Tongue (tissue), 1 donor: ENCODE measurements at regions not wholly inside any gene's neighbourhood (a gene's known extent, or its start where the extent isn't known, plus 50 kb on each side); places are given as distances from the start of the nearest gene placed in this dataset.
A peak's percentile ranks its signal among the peaks of the same experiment; 100 is the strongest.

Source experiments
- DNase-seq: peaks from one replicate; pipeline ENCODE4 v3.0.0-alpha.2; 2015

DNA sequence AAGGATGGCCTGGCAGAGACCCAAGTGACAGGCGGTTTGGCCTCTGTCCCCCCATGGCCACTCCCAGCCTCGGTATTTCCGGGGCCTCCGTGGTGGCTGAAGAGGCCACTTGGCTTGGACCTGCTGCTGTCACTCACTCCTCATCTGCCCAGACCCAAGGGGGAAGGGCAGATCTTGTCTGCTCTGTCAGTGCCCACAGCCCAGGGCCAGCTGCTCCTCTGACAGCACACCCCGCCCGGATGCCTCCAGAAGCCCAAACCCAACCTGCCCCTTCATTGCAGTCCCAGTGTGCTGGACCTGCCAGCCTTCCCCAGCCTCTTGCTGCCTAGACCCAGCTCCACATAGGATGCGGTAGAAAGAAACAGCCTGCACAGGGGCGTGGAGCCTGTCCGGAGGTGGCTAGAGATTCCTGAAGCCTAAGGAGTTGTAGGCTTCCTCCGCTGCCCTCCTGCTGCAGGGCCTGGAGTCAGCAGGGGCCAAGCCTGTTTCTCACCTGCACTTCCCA, 52.0 kb downstream of the MAGEF1 start:
- peak; percentile 96 for DNase-seq

DNA sequence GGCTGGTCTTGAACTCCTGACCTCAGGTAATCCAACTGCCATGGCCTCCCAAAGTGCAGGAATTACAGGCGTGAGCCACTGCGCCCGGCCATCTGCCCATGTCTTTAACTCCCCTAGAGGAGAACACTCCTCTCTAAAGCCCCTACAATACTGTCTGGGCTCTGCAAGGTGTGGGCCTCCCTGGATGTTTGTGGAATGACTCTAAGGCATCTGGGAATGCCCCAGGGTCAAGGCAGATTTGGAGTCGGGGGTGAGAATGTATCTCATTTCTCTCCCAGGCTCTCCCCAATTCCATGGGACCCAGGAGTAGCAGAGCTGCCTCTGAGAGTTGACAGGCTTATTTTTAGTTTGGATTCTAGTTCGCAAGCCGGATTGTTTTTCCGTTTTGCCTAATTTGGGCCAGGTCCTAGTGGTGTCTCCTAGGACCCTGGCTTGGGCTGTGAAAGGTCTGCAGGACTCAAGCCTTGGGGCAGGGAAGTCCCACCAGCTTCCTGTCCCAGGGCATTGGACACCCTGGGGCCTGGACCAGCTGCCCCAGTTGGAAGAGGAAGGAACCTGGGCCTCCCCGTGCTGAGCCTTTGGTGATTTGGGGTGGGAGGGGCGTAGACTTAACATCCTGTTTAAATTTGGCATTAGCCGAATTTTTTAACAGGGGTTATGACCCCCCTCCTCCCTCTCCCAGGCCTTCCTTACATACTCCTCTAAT, 53.5 kb downstream of the MAGEF1 start:
- DNase-seq, result peak; percentile 67

DNA sequence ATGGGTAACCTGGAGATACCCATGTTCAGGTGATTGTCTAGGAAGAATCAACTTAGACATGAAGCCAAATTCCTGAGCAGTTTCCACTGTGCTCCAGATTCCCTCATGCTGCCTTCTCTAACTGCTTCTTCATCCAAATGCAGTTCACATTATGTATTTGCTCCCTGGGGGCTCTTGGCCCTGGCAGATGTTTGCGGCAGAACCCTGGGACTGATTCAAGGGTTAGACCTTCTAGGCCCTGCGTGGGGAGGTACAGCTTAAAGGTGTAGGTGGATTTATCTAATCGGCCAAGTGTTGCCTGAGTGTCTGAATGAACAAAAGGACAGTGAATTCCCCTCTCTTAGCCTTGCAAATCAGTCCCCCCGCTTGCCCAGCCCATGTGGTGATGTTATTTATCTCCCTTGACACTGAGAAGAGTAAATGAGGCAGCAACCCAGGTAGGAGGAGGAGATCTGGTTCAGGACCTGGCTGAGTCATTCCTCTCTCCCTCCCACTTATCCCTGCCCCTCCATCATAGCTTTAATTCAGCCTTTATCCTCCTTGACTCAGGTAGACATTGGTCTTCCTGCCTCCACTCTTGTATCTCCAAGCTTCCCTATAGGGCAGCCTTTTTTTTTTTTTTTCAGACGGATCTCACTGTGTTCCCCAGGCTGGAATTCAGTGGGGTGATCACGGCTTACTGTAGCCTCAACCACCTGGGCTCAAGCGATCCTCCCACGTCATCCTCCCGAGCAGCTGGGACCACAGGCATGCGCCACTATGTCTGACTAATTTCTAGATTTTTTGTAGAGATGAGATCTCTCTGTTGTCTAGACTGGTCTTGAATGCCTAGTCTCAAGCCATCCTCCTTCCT, 54.8 kb downstream of the MAGEF1 start:
- DNase-seq, result no peak

DNA sequence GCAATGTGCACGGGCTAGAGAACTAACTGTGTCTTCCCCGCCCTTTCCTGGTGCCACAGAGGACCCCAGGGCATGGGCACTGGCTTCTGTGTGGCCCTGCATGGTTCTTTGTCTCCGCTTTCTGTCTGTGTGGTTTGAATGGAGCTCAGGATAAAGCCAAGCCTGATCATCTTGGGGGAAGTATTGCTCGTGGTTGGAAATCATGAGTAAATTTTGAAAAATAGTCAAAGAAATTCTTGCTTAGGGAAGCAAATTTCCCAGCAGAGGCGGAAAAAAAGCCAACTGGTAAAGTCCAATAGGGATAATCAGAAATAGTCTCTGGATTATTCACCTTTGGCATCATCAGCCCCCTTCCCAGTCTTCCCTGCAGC, 55.4 kb downstream of the MAGEF1 start:
- DNase-seq, result no peak

DNA sequence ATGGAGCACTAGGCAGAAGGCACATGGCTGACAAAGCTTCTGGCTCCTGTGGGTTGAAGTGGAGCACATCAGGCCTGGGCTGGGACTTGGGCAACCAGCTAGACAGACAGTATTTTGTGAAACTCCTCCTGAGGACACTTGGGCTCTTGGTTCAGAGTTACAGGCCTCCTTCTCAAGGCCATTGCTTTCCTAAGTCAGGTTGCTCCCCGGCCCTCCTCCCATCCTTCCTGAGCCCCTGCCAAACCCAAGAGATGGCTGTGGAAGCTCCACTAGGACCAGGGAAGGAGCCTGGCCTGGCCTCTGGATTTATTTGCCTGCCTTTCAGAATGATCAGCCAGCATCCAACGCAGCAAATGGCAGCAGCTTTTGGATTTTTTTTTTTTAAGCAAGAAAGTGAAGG, 56.3 kb downstream of the MAGEF1 start:
- no peak for DNase-seq

DNA sequence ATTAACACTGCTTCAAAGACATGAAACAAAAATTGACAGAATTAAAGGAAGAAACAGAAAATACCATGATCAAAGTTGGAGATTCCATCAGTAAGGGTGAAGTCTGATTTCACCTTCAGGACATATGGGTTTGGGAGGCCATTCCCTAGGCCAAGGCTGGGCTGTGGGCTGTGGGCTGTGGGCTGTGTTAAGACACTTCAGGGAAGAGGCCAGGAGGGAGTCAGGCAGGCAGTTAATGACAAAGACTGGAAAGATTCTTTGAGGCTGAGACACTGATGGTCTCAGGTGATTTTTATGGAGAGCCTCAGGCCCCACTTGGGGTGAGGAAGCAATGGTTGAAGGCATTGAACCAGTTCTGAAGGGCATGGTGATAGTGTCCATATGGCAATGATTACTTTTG, 57.5 kb downstream of the MAGEF1 start:
- no peak for DNase-seq

DNA sequence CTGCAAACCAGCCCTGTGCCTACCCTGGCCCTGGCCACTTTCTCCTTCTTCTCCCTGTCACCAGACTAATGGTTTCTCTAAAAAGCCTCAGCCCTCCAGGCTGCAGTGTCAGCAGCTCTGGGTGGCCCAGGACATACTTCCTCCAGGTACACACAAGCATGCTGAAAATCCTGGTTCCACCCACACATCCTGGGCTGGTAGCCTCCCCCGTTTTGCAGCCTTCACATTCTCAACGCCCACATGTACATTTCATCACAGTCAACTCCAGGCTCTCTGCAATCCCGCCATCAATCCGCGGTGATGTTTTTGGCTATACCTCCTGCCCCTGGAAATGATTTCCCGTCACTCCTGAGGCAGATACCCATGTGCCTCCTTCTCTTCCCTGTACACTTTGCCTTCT, 59.4 kb downstream of the MAGEF1 start:
- no peak for DNase-seq

DNA sequence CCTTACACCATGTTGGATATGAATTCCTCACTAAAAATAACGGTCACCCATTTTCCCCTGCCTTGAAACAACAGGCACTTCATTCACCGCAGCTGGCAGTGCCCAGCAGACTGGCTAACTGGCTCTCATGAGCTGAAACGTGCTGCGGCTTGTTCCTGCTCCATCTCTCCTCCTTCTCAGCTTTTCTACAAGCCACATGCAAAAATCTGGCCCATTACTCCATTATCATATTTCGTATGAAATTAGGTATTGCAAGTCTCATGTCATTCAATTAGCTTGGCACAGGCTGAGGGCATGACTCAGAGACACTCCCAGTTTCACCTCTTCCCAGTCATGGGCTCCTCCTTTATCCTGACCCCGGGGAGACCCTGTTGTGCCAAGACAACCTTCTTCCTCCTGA, 60.0 kb downstream of the MAGEF1 start:
- peak; percentile 74 for DNase-seq

DNA sequence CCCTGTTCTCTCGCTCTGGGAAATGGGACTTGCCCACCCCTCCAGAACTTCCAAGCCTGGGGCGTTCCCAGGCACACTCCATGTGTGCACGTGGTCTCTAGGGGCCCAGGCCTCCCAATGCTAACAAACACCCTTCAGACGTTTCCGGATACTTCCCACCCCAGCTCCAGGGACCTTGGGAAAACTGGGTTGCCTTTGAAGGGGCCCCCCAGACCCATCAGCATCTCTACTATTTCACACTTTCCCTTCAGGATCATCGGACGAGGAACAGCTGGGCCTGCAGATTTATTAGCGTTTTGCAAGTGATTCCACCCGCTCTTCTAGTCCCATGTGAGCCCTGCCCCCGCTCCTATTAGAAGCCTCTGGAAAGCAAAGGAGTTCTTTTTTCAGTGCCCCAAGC, 63.2 kb downstream of the MAGEF1 start:
- DNase-seq, result peak; percentile 74

DNA sequence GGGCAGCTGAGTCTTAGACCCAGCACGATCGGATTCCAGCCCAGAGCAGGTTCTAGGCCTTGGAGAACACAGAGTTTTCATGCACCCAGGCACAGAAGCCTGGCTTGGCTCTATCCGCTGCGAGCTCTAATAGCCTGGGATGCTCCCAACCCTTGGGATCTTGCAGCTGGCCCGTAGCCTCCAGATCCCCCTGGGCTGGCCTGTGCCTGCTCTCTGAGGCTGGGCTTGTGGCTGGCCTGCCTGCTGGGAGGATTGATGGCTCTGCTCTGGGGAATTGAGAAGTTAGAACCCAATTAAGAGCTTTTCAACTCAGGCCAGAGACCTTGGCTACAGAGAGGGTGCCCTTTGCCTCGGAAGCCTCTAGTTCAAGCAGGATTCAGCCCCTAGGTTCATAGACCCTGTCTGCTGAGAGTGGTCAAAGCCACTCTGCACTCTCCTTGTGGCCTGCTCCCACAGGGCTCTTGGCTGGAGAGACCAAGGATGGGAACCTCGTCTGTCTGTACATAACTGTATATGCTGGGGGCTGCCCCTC, 64.4 kb downstream of the MAGEF1 start:
- no peak for DNase-seq

DNA sequence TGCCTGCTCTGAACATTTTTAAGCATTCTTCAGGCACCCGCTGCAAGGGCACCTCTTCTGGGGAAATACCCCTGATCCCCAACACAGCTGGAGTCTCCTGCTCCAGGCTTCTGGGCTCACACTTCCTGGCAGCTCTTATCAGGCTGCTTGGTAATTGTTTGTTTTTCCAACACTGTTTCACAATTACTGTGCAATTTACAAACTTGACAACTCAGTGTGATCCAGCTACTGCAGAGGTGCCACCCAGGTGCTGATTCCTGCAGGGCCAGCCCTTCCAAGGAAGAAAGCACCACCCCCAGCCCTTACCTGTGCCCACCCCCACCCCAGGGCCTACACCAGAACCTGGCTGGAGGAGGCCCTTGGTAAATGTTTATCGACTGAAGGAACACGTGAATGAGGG, 66.5 kb downstream of the MAGEF1 start:
- no peak for DNase-seq

DNA sequence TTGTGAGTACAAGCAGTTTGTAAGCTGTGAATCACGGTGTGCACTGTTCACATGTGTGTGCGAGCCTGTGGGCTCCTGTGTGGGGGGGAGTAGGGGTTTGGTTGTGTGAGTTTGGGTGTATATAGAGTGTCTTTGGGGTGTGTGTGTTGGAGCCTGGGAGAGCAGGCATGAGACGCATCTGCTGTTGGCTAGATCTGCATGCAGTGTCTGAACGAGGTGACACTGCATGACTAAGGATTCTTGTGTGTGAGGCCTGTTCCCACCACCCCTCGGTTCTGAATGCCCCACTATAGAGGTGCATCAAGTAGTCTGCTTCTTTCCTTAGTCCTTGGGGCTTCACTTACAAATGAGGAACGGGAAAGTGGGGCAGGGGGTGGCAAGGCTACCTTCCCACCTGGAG, 68.4 kb downstream of the MAGEF1 start:
- no peak for DNase-seq

DNA sequence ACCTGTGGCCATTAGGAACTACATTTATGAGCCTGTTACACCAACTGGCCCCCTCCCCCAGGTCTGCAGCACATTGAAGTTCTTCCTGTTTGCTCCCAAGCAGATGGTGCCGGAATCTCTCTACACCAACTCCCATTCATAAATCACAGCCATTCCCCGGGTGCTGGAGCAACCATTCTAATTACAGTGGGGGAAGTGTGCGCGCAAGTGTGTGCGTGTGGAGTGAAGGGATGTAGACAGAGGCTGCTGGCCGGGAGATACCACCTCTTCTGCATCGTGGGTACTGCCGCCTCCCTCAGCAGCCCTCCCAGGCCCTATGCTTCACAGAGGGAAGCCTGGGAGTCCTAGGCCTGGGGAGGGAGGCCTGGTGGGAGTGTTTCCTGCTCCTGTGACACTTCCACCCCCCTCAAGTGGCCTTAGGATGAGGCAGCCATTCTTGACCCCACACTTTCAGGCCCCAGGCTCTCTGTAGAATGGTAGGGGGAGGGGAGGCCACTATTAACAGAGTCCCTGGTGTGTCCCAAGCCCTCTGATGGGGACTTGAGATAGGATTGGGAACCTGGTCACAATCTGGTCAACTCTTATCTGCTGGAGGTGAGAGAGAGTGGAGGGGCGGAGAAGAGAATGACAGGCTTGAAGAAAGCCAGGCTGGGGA, 69.1 kb downstream of the MAGEF1 start:
- no peak for DNase-seq

DNA sequence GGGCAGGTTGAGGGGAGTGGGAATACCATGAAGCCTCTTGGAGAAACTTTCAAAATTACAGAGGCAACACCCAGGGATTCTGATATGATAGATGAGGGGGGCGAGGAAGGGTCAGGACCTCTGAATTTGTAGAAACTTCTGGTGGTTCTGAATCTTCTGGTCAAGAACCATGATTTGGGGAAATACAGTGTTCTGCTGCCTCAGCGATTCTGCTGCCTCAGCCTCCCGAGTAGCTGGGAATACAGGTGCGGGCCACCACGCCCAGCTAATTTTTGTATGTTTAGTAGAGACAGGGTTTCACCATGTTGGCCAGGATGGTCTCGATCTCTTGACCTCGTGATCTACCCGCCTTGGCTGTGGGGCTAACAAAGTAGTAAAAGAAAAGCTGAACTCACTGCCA, 70.4 kb downstream of the MAGEF1 start:
- DNase-seq, result no peak

DNA sequence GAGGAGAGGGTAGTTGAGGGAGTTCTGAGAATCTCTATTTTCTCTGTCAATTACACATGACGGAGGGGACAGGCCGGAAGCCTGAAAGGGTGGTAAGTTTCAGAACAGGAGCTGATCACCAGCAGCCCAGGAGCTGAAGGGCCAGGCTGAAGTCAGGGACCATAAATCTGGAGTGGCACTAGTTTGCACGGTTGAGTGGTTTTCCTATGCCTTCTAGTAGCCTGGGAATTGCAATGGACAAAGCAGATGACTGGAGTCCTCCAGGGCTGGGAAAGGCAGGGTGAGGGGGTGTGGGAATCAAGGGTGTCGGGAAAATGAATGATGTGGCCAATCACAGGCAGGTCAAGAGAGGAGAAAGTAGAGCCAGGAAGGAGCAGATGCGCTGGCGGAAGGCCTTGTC, 72.5 kb downstream of the MAGEF1 start:
- DNase-seq, result no peak

DNA sequence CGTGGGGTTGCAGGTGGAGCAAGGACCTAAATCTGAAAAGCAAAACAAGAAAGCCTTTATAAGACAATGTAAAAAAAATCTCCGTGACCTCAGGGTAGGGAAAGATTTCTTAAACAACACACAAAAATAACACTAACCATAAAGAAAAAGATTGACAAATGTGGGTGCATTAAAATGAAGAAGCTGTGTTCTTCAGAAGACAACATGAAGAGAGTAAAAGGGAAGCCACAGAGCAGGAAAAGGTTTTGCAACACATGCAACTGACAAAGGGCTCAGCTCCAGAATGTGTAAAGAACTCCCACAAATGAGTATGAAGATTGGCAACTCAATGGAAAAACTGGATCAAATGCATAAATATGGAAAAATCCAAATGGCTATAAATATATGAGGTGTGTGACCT, 74.2 kb downstream of the MAGEF1 start:
- no peak for DNase-seq

DNA sequence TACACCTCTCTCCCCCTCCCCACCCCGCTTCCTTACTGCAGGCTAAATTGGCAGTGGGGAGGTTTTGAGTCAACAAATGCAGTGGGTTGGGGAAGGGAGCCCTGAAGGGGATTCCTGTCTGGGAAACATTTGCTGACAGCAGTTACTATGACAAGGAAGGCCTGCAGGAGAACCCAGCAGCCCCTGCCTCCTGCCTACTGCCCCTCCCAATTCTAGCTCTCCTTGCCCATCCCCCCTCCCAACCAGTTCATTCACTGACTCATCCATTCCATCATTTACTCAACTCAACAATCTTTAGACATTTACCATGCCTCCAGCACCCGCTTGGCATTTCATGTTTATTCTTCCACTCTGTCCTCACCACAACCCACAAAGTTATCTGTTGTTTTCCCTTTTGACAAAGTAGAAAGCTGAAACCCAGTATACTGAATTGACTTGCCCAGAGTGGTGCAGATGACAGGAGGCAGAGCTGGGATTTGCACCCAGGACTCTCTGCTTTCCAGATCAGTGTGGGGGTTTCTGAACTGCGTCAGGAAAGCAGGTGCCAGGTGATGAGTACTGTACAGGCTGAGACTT, 75.0 kb downstream of the MAGEF1 start:
- peak; percentile 74 for DNase-seq

DNA sequence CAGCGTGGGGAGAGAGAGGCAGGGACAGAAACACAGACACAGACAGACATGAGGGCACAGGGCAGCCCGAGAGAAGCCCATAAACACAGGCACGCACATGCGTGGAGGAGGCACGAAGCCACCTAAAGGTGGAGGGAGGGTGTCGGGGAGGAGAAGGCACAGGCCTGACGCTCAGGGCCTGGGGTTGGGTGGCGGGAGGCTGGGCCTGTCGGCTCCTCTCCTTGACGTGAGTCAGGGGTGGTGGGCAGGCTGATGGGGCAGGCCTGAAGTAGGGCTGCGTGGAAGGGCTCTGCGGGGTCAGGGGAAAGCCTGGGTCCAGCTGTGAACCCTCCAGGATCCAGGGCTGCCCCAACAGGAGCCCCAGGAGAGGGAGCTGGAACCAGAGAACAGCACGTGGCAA, 74.2 kb downstream of the EPHB3 start:
- no peak for DNase-seq

DNA sequence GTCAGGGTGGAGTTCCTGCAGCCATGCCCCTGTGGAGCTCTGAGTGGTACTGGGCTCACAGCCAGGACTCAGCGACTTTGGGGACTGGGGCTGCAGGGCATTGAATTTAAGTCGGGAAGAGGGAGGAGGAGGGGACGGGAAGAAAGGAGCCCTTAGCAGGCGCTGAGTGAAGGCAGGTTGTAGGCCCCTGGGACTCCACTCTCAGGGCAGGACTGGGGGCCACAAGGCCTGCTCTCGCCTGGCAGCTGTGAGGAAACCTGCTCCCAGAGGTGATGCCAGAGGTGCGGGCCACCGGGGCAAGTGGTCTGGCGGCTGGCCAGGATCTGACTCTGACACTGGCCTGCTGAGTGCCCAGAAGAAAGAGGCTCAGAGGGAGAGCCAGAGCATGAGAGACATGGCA, 73.5 kb downstream of the EPHB3 start:
- DNase-seq, result peak; percentile 69

DNA sequence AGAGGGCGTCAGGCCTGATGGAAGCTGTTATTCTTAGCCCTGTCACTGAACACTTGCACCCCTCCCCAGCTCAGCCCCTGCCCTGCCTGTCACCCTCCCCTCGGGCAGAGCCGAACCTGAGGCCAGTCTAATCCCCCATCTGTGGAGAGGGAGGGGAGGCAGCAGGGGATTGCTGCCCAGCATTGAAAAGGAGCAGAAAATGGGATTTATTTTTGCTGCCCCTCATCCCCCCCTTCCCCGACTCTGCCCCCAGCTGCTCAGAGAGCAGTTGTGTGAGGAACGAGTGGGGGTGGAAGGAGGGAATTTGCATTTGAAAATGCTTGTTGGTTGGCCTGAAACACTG, 71.6 kb downstream of the EPHB3 start:
- peak; percentile 82 for DNase-seq

DNA sequence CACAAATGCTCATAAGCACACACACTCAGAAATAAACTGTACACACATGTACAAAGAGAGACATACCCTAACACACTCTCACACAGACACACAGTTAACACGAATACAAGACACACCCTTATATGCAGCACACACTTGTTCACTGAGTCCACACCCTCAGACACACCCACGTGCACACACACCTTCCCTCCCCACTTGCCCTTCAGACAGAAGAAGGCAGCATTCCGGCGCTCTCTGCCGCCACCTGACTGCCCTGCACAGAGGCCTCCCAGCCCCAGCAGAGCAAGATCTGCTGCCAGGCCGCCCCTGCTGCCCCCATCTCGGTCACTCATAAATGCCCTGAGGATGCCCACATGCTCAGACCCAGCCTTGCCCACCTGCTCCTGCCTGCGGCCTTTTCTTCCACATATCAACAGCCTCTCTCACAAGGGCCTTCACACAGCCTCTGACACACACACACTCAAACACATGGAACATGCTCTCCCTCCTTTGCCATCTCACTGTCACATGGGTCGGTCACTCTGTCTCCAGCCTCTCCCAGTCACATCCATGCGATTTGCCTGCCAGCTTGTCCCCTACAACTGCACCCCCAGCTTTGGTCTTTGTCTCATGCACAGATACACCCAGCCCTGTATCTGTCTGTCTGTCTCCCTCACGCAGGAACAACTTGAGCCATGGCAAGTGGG, 71.1 kb downstream of the EPHB3 start:
- DNase-seq, result peak; percentile 49
